ENCODE measurements at regions not wholly inside any gene's neighbourhood (a gene's known extent, or its start where the extent isn't known, plus 50 kb on each side); places are given as distances from the start of the nearest gene placed in this dataset.
"Not testable (repeated sequence)": the region's sequence is repeated elsewhere in the genome, so short reads cannot be mapped to it uniquely, and the experiment has no call there.

- not testable (repeated sequence) for DNase-seq (ENCODE audit: low read depth in 1 of 2, low spot score in 2 of 2); H3K36me3 ChIP-seq; H3K4me1 ChIP-seq (replicated peaks); H3K9me3 ChIP-seq (replicated peaks); H3K27ac ChIP-seq; H3K27me3 ChIP-seq (replicated peaks); H3K4me3 ChIP-seq
Measured at GRCh38 chr7:119032136-119032535, 807.6 kb downstream of the ANKRD7 start.

- Histone ChIP-seq H3K4me1 (replicated peaks) (no peaks in the 10 kb centered on the region), H3K9me3 (replicated peaks) (no peaks in the 10 kb centered on the region), H3K27me3 (replicated peaks) (no peaks in the 10 kb centered on the region), H3K4me3 (no peak overlapping the region), H3K36me3 (no peaks in the 10 kb centered on the region), H3K27ac (no peak overlapping the region)
- no peak for DNase-seq (ENCODE audit: low read depth in 1 of 2, low spot score in 2 of 2)
Measured at GRCh38 chr7:119033641-119034040, 809.1 kb downstream of the ANKRD7 start.

DNA sequence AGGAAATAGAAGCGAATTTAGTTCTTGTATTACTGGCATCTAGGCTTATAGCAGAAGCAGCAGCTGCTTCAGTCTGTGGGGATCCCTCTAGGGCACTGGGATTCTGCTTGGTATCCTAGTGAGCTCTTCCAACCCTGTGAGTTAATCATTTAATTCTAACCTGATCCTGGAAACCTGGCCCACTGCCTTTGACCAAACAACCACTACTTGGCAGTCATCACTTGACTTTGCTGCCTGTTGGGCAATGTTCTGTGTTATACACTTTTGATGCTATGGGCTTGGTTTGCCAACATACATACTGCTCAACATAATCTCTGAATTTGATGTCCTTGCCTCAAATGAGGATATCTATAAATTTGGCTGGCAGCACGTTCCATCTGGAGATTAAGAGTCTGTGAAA is 813.4 kb downstream of the ANKRD7 start:
- H3K9me3 ChIP-seq (replicated peaks) = no peaks in the 10 kb centered on the region
- no peaks in the 10 kb centered on the region for H3K4me1 ChIP-seq (replicated peaks)
- DNase-seq (ENCODE audit: low read depth in 1 of 2, low spot score in 2 of 2) = no peak
- no peaks in the 10 kb centered on the region for H3K36me3 ChIP-seq
- no peak overlapping the region for H3K27ac ChIP-seq
- no peaks in the 10 kb centered on the region for H3K27me3 ChIP-seq (replicated peaks)
- H3K4me3 ChIP-seq = no peak overlapping the region

- Histone ChIP-seq H3K36me3 (no peaks in the 10 kb centered on the region), H3K27ac (no peak overlapping the region), H3K27me3 (replicated peaks) (no peaks in the 10 kb centered on the region), H3K4me3 (no peak overlapping the region), H3K9me3 (replicated peaks) (no peaks in the 10 kb centered on the region), H3K4me1 (replicated peaks) (no peaks in the 10 kb centered on the region)
- DNase-seq (ENCODE audit: low read depth in 1 of 2, low spot score in 2 of 2) = no peak
Measured at GRCh38 chr7:119046068-119046467, 821.6 kb downstream of the ANKRD7 start.

DNA sequence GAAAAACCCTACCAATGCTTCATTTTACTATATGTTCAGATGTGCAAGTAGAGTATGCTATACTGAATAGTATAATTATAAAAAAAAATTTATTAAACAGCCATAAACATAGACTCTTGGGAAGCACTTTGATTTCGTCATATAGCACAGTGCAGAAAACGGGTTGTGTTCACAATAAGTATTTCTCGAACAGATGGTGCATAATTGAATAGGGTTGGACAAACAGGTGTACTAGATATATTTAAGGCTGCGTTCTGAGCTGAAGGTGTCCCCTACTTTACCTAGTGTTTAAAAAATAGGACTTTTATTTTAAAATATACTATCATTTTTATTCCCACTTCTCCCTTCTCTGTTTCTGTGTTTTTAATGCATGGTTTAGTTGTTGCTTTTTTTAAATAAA is 841.5 kb downstream of the ANKRD7 start:
- Histone ChIP-seq H3K27ac (no peak overlapping the region), H3K4me3 (no peak overlapping the region), H3K9me3 (replicated peaks) (no peaks in the 10 kb centered on the region), H3K36me3 (no peaks in the 10 kb centered on the region), H3K27me3 (replicated peaks) (no peaks in the 10 kb centered on the region), H3K4me1 (replicated peaks) (no peaks in the 10 kb centered on the region)
- DNase-seq (ENCODE audit: low read depth in 1 of 2, low spot score in 2 of 2) = no peak

DNA sequence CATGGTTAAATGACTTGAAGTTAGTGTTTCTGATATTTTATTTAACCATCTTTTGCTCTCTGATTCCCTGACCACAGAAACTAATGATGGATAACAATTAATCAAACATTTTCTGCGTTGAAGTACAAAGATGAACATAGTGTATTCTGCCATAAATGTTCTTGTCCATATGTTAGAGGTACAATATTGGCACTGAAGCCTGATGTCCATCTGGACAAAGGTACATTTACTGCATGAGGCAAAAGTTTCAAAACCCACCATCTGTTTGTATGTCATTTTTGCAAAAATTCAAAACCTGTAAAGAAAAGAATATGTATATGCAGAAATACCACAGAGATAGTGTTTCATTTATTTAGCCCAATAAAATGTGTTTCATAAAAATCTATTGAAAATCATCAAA is 861.5 kb downstream of the ANKRD7 start:
- Histone ChIP-seq H3K4me3 (no peak overlapping the region), H3K27me3 (replicated peaks) (no peaks in the 10 kb centered on the region), H3K4me1 (replicated peaks) (no peaks in the 10 kb centered on the region), H3K27ac (no peak overlapping the region), H3K36me3 (no peaks in the 10 kb centered on the region), H3K9me3 (replicated peaks) (no peaks in the 10 kb centered on the region)
- no peak for DNase-seq (ENCODE audit: low read depth in 1 of 2, low spot score in 2 of 2)

GRCh38 chr7:119090851-119091250 is 866.3 kb downstream of the ANKRD7 start:
- DNase-seq (ENCODE audit: low read depth in 1 of 2, low spot score in 2 of 2) = no peak
- H3K27me3 ChIP-seq (replicated peaks) = no peaks in the 10 kb centered on the region

GRCh38 chr7:119096683-119097082 is 872.2 kb downstream of the ANKRD7 start:
- Histone ChIP-seq H3K27ac (no peak overlapping the region), H3K4me1 (replicated peaks) (no peaks in the 10 kb centered on the region), H3K36me3 (no peaks in the 10 kb centered on the region), H3K27me3 (replicated peaks) (no peaks in the 10 kb centered on the region), H3K9me3 (replicated peaks) (no peaks in the 10 kb centered on the region), H3K4me3 (no peak overlapping the region)
- DNase-seq (ENCODE audit: low read depth in 1 of 2, low spot score in 2 of 2) = no peak

More at GRCh38 chr7:119090851-119091250, 866.3 kb downstream of the ANKRD7 start:
- Histone ChIP-seq H3K36me3 (no peaks in the 10 kb centered on the region), H3K4me3 (no peak overlapping the region), H3K27ac (no peak overlapping the region), H3K9me3 (replicated peaks) (no peaks in the 10 kb centered on the region), H3K4me1 (replicated peaks) (no peaks in the 10 kb centered on the region)

DNA sequence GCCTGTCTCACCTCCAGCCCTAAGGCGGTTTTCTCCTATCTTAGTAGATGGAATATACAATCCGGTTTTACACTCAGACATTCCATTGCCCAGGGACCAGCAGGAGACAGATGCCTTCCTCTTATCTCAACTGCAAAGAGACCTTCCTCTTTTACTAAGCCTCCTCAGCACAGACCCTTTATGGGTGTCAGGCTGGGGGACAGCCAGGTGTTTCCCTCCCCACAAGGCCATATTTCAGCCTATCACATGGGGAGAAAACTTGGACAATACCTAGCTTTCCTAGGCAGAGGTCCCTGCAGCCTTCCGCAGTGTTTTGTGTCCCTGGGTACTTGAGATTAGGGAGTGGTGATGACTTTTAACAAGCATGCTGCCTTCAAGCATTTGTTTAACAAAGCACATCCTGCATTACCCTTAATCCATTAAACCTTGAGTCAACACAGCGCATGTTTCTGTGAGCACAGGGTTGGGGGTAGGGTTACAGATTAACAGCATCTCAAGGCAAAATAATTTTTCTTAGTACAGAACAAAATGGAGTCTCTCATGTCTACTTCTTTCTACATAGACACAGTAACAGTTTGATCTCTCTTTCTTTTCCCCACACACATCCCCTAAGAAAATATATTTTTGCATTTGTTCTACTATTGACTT is 876.2 kb downstream of the ANKRD7 start:
- not testable (repeated sequence) for H3K4me3 ChIP-seq; H3K9me3 ChIP-seq (replicated peaks); H3K27me3 ChIP-seq (replicated peaks); H3K4me1 ChIP-seq (replicated peaks); DNase-seq (ENCODE audit: low read depth in 1 of 2, low spot score in 2 of 2); H3K27ac ChIP-seq; H3K36me3 ChIP-seq

DNA sequence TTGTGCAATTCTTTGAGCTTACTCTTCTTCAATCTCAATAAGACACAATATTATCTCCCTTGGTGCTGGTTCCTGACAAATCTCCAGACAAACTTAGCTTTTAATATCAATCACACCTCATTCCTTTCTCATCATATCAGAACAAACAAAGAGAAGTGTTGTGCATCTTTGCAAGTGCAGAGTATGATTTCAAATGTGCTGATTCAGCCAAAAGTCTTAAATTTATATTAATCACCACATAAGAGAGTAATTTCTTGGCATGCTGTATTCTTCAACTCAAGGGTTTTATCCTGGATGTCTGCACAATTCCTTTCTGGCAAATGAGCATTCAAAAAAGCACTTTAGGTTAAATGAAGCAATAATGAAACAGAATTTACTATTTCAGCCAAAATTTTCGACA is 877.8 kb downstream of the ANKRD7 start:
- H3K9me3 ChIP-seq (replicated peaks) = no peaks in the 10 kb centered on the region
- no peak for DNase-seq (ENCODE audit: low read depth in 1 of 2, low spot score in 2 of 2)
- no peak overlapping the region for H3K27ac ChIP-seq
- H3K27me3 ChIP-seq (replicated peaks) = no peaks in the 10 kb centered on the region
- no peaks in the 10 kb centered on the region for H3K36me3 ChIP-seq
- H3K4me1 ChIP-seq (replicated peaks) = no peaks in the 10 kb centered on the region
- no peak overlapping the region for H3K4me3 ChIP-seq

GRCh38 chr7:119105381-119105780 is 880.9 kb downstream of the ANKRD7 start:
- Histone ChIP-seq H3K9me3 (replicated peaks) (peaks cover 10% of the 10 kb centered on the region; the same call in 1 of the 2 replicates), H3K36me3 (no peaks in the 10 kb centered on the region), H3K27me3 (replicated peaks) (no peaks in the 10 kb centered on the region), H3K4me1 (replicated peaks) (no peaks in the 10 kb centered on the region), H3K4me3 (no peak overlapping the region), H3K27ac (no peak overlapping the region)
- DNase-seq (ENCODE audit: low read depth in 1 of 2, low spot score in 2 of 2) = no peak

DNA sequence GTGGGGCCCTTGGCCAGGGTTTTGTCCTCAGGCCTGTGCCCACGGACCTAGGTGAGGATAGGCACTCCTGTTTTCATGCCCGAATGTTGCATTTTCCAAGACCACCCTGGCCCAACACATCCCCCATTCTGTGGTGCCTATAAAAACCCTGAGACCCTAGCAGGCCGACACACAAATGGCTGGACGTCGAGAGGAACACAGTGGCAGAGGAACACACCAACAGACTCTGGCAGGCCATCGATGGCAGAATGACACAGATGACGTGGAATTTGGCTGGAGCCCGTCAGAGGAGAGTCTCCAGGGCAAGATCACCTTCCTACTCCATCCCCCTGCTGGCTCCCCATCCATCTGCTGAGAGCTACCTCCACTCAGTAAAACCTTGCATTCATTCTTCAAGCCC is 898.8 kb downstream of the ANKRD7 start:
- Histone ChIP-seq H3K4me3 (no peak overlapping the region), H3K36me3 (no peaks in the 10 kb centered on the region)

DNA sequence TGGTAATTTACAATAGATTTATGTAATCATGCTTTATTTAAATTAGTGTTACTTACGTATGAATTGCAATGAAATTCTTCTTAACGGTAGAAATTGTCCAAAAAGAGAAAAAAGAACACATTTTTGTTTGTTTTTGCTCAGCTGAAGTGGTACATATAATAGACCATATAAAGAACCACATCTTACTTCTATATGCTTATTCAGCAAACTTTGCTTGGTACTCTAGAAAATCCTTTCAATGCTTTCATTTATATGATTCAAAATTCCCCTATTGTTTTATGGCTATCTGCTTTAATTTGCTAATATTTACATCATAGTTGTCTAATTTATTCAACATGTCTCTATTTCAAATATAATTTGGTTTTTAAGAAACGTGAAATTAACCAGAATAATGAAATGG is 903.2 kb downstream of the ANKRD7 start:
- Histone ChIP-seq H3K27ac (no peak overlapping the region), H3K27me3 (replicated peaks) (no peaks in the 10 kb centered on the region), H3K9me3 (replicated peaks) (no peaks in the 10 kb centered on the region), H3K36me3 (no peaks in the 10 kb centered on the region), H3K4me1 (replicated peaks) (no peaks in the 10 kb centered on the region), H3K4me3 (no peak overlapping the region)
- no peak for DNase-seq (ENCODE audit: low read depth in 1 of 2, low spot score in 2 of 2)

More for the DNA sequence above, 898.8 kb downstream of the ANKRD7 start:
- H3K27ac ChIP-seq = no peak overlapping the region
- H3K9me3 ChIP-seq (replicated peaks) = no peaks in the 10 kb centered on the region
- H3K27me3 ChIP-seq (replicated peaks) = no peaks in the 10 kb centered on the region
- H3K4me1 ChIP-seq (replicated peaks) = no peaks in the 10 kb centered on the region
- no peak for DNase-seq (ENCODE audit: low read depth in 1 of 2, low spot score in 2 of 2)

DNA sequence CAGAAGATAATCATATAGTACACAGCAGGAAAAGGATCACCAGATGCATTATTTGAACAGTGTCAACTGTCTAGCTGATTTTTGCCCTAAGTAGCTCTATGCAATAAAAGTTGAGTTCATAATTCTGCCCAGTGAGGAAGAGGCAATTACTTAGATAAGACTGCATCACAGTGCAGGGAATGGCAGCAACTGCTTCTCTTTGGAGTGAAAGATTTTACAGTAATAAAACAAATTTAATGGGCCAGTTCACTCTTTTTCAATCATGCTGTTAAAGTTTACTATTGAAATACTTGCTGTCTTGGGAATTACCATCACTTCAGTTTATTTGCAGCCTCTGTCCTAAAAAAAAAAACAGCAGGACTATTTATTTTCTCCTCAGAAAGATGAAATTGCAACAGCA is 907.9 kb downstream of the ANKRD7 start:
- H3K4me3 ChIP-seq = no peak overlapping the region
- H3K9me3 ChIP-seq (replicated peaks) = no peaks in the 10 kb centered on the region
- no peaks in the 10 kb centered on the region for H3K36me3 ChIP-seq
- H3K27ac ChIP-seq = no peak overlapping the region
- DNase-seq (ENCODE audit: low read depth in 1 of 2, low spot score in 2 of 2) = no peak
- no peaks in the 10 kb centered on the region for H3K4me1 ChIP-seq (replicated peaks)
- H3K27me3 ChIP-seq (replicated peaks) = no peaks in the 10 kb centered on the region

DNA sequence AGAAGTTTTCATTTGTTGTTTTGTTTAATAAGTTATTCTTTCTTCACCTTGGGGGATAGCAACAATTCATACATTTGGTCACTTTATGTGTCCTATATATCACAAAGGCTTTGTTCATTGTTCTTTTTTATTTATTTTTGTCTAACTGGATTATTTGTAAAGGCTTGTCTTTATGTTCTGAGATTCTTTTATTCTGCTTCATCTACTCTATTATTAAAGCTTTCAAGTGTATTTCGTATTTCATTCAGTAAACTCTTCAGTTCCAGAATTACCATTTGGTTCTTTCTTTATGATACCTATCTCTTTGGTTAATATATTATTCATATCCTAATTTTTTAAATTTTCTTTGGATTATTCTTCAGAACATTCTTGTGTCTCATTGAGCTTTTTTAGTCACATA is 942.9 kb downstream of the ANKRD7 start:
- Histone ChIP-seq H3K9me3 (replicated peaks) (peaks cover 3% of the 10 kb centered on the region; the same call in 1 of the 2 replicates), H3K36me3 (no peaks in the 10 kb centered on the region), H3K4me3 (no peak overlapping the region), H3K27ac (no peak overlapping the region), H3K4me1 (replicated peaks) (no peaks in the 10 kb centered on the region), H3K27me3 (replicated peaks) (no peaks in the 10 kb centered on the region)
- DNase-seq (ENCODE audit: low read depth in 1 of 2, low spot score in 2 of 2) = no peak
